GM21526 (cell line): ENCODE measurements at regions not wholly inside any gene's neighbourhood (a gene's known extent, or its start where the extent isn't known, plus 50 kb on each side); places are given as distances from the start of the nearest gene placed in this dataset.

Experiments
- ATAC-seq: cut with Tn5 transposase; IDR thresholded peaks from one replicate; pipeline ENCODE4 v1.9.1; 2021; ENCODE audit warnings: moderate library complexity; ENCODE audit not compliant: unreplicated experiment, low FRiP score

DNA sequence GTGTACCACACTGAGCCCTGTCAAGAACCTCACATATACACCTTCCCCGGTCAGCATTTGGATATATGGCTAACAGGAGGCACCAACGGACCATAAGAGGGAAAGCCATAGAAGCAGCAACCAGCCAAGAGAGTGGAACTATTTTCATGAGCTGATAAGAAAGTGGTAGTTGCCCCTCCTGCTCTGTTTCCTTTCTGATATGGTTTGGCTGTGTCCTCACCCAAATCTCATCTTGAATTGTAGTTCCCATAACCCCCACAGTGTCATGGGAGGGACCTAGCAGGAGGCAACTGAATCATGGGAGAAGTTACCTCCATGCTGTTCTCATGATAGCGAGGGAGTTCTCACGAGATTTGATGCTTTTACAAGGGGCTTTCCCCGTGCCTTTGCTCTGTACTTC, 366.1 kb upstream of the DAB1 start:
- ATAC-seq = no peak

DNA sequence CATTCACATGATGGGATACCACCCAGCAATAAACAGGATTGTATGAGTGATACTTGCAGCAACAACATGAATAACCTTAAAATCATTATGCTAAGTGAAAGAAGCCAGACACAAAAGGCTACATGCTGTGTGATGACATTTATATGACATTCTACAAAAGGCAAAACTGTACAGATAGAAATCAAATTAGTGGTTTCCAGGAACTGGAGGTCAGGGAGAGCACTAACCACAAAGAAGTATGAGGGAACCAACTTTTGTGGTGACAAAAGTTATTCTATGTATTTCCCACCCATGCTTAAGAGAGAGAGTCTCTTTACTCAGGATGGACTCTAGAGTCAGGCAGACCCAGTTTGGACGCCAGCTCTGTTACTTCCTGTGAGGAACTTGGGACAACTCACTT, 364.5 kb upstream of the DAB1 start:
- ATAC-seq = no peak

DNA sequence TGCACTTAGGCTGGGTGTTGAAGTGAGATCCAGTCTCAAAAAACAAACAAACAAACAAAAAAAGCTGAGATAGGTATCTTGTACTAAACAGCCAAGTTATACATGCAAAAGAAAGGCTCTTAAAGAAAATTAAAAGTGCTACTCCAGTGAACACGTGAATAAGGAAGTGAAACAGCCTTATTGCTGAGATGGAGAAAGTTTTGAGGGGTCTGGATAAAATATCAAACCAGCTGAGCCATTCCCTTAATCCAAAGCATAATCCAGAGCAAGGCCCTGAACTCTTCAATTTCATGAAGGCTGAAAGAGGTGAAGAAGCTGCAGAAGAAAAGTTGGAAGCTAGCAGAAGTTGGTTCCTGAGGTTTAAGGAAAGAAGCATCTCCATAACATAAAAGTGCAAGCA, 360.5 kb upstream of the DAB1 start:
- ATAC-seq = no peak

- ATAC-seq = no peak
Observed at GRCh38 chr1:57782357-57782756, 358.5 kb upstream of the DAB1 start.

- ATAC-seq = no peak
Observed at GRCh38 chr1:57772580-57773195, 348.8 kb upstream of the DAB1 start.

DNA sequence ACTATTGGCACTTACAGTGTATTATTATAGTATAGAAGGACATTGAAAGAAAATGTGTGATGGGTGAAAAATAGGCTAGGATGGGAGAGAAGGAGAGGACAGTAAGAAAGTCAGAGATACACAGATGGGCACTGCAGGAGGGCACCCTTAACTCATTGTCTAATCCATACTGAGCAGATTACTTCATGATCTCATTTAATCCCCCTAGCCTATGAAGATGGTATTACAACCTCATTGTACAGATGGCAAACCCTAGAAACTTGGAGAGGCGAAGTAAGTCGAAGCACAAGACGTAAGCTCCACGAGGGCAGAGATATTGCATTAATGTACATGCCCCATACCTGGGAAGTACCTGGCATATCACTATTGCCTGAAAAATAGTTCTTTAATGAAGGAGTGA, 346.9 kb upstream of the DAB1 start:
- no peak for ATAC-seq

GRCh38 chr1:57770236-57770635, 346.4 kb upstream of the DAB1 start:
- ATAC-seq = no peak

GRCh38 chr1:57761628-57762027, 337.8 kb upstream of the DAB1 start:
- no peak for ATAC-seq

- no peak for ATAC-seq
Observed at GRCh38 chr1:57752843-57753242, 329.0 kb upstream of the DAB1 start.

DNA sequence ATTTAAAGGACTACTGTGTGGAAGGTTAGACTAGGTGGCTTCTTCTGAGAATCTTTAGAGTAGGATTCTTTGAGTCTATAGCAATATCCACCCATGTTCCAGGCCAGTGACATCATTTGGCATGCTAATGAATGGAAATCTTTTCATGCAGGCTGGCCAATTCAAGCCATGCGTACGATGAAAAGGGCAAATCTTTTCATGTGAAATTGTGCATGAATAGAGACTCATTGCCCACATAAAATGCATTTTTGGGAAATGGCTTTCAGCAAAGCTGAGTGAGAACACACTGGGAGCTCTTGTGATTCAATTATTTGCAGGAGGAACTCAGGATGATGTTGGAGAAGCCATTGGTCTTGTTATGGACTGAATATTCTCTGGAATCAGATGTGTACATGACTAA, 324.9 kb upstream of the DAB1 start:
- ATAC-seq = no peak

- ATAC-seq = no peak
Observed at GRCh38 chr1:57747818-57748217, 324.0 kb upstream of the DAB1 start.

- ATAC-seq = peak; percentile 91
Observed at GRCh38 chr1:57741521-57741920, 317.7 kb upstream of the DAB1 start.

DNA sequence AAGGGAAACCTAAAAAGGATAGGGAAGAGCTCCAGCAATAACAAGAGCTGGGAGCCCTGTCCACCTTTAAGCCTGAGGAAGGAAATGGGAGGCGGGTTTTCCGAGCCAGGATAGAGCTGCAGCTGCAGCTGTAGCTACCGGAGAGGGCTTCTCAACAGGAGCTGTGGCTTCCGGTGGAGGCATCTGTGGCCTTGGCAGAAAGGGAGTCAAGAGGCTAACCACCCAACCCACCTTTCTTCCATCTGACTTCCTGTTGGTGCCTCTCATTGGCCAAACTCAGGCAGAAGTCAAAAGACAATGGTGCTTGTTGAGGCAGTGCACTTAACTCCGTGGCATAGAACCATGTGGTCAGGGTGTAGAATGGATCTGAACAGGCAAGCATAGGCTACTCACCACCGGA, 313.1 kb upstream of the DAB1 start:
- no peak for ATAC-seq

DNA sequence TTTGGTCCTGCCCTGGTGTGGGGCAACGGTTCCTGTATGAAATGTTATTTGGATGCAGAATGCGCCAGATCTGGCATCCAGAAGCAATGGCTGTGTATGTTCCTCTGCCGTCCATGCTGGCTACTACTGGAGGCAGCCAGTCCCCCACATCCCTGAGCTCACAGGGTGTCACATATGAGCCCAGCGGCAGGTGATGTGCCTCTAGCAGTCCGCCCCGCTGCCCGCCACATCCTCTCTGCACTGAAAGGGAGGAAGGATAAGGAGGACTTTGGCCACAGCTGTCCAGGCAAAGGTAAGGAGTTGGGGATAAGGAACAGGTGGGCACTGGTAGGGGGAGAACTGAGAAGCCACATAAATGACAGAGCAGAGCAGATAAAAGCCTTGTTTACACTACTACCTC, 305.3 kb upstream of the DAB1 start:
- ATAC-seq = no peak

DNA sequence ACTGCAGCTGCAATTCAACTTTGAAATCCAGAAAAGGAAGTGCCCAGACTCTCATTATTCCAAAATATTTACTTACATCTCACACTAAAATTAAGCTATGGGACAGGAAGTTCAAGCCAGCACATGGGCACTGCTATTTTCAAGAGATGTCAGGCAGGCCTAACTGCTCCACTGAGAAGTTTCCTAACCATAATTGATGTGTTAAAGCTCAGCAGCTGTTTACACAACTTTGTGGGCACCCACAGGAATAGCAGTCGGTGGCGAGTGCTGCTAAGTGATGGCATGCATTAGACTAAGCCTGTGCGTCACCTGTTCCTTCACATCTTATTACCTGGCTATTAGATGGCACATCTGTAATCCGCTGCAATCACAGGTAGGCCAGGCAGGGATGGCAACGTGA, 303.3 kb upstream of the DAB1 start:
- ATAC-seq = no peak

- no peak for ATAC-seq
Observed at GRCh38 chr1:57725318-57725717, 301.5 kb upstream of the DAB1 start.

DNA sequence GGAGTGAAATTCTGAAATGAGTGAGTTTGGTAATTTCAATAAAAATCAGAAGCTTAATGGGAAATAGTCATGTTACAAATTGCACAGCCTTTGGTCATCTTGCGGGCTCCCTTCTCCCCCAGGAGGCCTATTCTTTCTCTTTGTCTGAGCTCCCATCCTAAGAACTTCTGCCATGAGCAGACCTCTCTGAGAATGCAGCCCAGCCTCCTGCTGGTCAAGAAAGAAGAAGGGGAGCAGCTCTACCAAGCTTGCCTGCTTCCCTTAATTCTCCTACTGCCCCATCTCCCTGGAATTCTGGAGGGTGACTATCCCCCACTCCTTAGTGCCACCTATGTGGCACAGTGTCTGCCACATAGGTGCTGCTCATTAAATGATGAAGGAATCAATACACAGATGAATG, 300.7 kb upstream of the DAB1 start:
- no peak for ATAC-seq

- no peak for ATAC-seq
Observed at GRCh38 chr1:57722285-57722978, 298.6 kb upstream of the DAB1 start.

DNA sequence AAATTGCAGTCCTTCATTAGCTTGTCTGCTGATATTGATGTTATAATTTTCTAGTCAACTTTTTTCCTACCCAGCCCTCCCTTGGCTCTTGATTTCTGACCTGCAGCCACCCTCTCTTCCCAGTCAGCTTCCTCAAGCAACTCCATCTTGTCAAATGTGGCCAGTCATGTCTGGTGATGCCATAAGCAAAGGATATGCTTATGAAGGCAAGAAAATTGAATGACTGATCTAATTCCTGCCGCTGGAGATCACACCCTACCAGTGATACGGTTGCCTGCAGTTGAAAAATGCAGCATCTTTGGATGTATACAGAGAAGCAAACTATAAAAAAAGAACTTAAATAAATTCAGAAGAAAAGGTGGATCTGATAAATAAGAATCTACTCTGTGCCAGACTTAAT, 297.1 kb upstream of the DAB1 start:
- no peak for ATAC-seq

GRCh38 chr1:57719274-57719673, 295.4 kb upstream of the DAB1 start:
- ATAC-seq = no peak

DNA sequence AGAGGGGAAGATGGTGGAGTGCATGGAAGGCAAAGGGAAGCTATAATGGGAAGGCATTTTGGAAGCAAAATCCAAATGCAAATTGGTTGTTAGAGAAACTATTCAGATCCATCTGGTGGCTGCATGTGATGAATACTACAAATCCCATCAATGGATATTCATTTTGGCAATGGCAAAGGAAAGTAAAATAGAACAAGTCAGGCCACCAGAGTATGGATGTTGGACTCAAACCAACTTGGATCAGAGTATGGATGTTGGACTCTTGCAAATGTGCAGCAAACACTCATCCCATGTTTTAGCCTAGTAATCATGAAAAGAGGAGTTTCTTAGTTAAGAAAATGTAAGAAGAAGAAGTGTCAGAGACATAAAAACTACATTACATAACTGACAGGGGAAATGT, 289.6 kb upstream of the DAB1 start:
- no peak for ATAC-seq

DNA sequence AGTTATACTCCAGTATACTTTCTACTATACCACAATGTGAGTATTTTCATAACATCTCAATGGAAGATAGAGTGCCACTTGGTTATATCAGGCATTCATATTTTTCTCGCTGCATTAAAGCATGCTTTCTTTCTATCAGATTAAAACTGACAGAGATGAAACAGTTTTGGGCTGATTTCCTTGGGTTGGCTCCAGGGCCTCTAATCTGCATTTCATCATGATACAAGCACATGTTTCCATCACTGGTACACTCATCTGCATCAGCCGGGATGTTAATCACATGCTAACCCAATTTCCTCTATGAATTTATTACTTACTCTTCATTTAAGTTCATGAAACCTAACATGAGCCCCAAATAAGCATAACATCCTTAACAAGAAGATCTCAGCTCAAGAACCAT, 289.0 kb upstream of the DAB1 start:
- no peak for ATAC-seq

DNA sequence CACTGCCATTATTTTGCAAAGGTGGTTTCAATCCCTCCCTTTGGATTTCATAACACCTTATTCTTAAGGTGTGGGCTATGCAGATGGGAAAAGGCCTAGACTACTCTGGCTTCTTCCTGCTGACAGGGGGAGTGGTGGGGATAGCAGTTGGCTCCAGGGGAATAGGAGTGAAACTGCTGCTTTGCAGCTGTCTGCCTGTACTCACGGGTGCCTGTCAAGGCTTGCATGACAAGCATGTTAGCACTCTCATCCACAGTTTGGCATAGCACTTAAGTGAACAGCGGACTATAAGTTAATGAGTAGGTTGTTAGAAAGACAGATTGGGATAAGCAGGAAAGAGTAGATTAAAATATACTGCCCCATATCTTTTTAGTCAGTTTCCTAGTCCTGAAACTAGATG, 287.5 kb upstream of the DAB1 start:
- ATAC-seq = no peak
